Keratinocyte (primary cell): ENCODE measurements at regions not wholly inside any gene's neighbourhood (a gene's known extent, or its start where the extent isn't known, plus 50 kb on each side); places are given as distances from the start of the nearest gene placed in this dataset.

Experiments
- CTCF ChIP-seq, 3 experiments: IDR thresholded peaks in 1 of 3; conservative IDR thresholded peaks in 1 of 3; optimal IDR thresholded peaks in 1 of 3; 2 replicates in 2 of 3; 3 replicates in 1 of 3; pipeline versions ENCODE3 to v1.5.1; 2011; ENCODE audit warnings: low read length in 3 of 3, mild to moderate bottlenecking in 3 of 3, moderate library complexity in 2 of 3, control low read depth in 1 of 3, inconsistent platforms in 1 of 3; ENCODE audit not compliant: insufficient read depth in 2 of 3; ENCODE audit errors: extremely low read depth in 1 of 3
- EZH2 ChIP-seq: IDR thresholded peaks from one replicate; pipeline ENCODE4 v1.6.1; 2012; ENCODE audit warnings: inconsistent platforms, mild to moderate bottlenecking, low read length, moderate library complexity

GRCh38 chr10:108319434-108320222, 1155.1 kb upstream of the SORCS1 start:
- TF ChIP-seq CTCF (optimal IDR thresholded peaks at IDR 0.05 in 1 of 3, IDR thresholded peaks at IDR 0.05 in 1 of 3, conservative IDR thresholded peaks at IDR 0.05 in 1 of 3; ENCODE audit: extremely low read depth in 1 of 3, insufficient read depth in 2 of 3, low read length in 3 of 3) (no peak), EZH2 (no peak)
